Thyroid gland (tissue), 4 donors: ENCODE measurements at regions not wholly inside any gene's neighbourhood (a gene's known extent, or its start where the extent isn't known, plus 50 kb on each side); places are given as distances from the start of the nearest gene placed in this dataset.

ENCODE experiments used
- POLR2A ChIP-seq, 2 donors: fragments of 450-650 bp; IDR thresholded peaks; one replicate each; pipeline ENCODE4 v1.6.1; 2017; ENCODE audit warnings: antibody characterized with exemption in 2 of 2, mild to moderate bottlenecking in 2 of 2, moderate library complexity in 1 of 2
- TF ChIP-seq, protein P1 (sequence below), 6 experiments: fragments of 200-600 bp in 3 of 6; fragments of 450-650 bp in 3 of 6; sonication (generic) in 3 of 6; IDR thresholded peaks; one replicate each; pipeline ENCODE4 v1.5.1; 2016 to 2019; ENCODE audit warnings: antibody characterized with exemption in 6 of 6, mild to moderate bottlenecking in 2 of 6, inconsistent platforms in 1 of 6, moderate library complexity in 1 of 6

DNA sequence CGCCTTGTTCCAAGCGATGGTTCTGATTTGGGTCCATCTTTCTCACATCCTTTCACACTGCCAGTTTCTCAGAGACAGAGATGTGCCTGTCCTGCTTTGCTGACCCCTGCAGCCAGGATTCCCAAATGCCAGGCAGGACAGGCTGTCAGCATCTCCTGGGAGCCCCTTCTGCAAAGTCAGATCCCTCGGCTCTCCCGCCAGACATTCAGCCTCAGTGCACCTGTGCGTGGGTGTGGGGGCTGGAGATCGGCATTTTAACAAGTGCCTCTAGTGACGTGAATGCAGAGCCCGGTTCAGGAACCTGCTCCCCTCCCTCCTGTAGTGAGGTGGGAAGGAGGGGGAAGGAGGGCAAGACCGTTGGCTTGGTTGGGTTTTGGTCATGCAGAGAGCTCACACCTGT lies 108.9 kb upstream of the FGF3 start:
- TF ChIP-seq, protein P1, sequence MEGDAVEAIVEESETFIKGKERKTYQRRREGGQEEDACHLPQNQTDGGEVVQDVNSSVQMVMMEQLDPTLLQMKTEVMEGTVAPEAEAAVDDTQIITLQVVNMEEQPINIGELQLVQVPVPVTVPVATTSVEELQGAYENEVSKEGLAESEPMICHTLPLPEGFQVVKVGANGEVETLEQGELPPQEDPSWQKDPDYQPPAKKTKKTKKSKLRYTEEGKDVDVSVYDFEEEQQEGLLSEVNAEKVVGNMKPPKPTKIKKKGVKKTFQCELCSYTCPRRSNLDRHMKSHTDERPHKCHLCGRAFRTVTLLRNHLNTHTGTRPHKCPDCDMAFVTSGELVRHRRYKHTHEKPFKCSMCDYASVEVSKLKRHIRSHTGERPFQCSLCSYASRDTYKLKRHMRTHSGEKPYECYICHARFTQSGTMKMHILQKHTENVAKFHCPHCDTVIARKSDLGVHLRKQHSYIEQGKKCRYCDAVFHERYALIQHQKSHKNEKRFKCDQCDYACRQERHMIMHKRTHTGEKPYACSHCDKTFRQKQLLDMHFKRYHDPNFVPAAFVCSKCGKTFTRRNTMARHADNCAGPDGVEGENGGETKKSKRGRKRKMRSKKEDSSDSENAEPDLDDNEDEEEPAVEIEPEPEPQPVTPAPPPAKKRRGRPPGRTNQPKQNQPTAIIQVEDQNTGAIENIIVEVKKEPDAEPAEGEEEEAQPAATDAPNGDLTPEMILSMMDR (IDR thresholded peaks at IDR 0.05), result no peak
- no peak for TF ChIP-seq POLR2A (IDR thresholded peaks at IDR 0.05)
